ENCODE measurements at regions not wholly inside any gene's neighbourhood (a gene's known extent, or its start where the extent isn't known, plus 50 kb on each side); places are given as distances from the start of the nearest gene placed in this dataset.

DNA sequence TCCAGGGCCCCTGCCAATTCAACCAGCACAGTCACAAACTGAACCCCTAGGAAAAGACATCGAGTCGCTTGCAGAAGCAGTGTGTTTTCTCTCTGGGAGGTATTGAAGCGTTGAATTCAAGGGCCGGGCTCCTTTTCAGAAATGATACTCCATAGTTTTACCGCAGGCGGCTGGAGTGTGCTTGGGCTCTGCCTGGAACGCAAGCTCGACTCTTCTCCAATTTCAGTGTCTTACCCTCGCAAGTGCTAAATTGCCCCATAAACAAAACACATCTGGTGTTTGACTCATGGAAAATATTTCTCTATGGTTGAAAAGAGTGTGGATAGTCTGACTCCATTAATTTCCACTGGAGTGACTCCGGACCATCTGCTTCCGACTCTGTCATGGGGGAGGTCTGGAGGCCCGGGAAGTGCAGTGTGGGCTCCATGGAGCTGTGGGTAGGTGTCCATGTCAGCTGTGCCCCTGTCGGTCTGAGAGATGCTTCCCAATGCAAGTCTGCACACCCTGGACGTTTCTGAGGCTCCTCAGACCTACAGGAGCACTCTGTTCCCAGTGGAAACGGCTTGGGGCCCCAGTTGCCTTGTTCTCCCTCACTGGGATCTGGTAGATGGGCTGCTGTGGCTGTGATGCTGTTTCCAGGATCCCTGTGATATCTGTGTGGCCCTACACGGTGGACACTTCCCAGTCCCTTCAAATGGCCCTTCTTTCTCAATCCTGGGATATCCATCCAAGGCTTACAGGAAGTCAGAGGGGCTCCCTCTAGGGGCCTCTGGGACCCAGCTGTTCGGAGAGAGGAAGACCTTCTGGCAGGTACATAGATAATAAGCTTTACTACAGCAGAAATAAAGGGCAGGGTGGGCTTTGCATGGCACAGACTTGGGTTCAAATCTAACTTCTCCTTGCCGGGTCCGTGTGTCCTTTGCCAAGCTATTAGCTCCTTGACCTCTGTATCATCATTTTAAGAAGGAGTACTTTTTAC, 119.8 kb upstream of the CDH13 start:
- no peak for ATAC-seq
- no peak for DNase-seq
- intact Hi-C loops (cut with DNase I, micrococcal nuclease), result no loop called here

- DNase-seq (no peak), ATAC-seq (no peak)
- intact Hi-C loops (cut with DNase I, micrococcal nuclease), result no loop called here
Measured at GRCh38 chr16:82504836-82505235, 121.9 kb upstream of the CDH13 start.

GRCh38 chr16:82499302-82499701, 127.5 kb upstream of the CDH13 start:
- intact Hi-C loops (cut with DNase I, micrococcal nuclease), result no loop called here
- DNase-seq (no peak), ATAC-seq (no peak)

GRCh38 chr16:82497139-82497538, 129.6 kb upstream of the CDH13 start:
- no peak for DNase-seq
- intact Hi-C loops (cut with DNase I, micrococcal nuclease), result no loop called here
- ATAC-seq, result no peak

GRCh38 chr16:82488460-82488859, 138.3 kb upstream of the CDH13 start:
- intact Hi-C loops (cut with DNase I, micrococcal nuclease), result no loop called here
- no peak for DNase-seq
- ATAC-seq, result no peak

- no peak for DNase-seq
- intact Hi-C loops (cut with DNase I, micrococcal nuclease), result no loop called here
- ATAC-seq, result no peak
Measured at GRCh38 chr16:82481455-82481854, 145.3 kb upstream of the CDH13 start.

- no peak for DNase-seq
- ATAC-seq, result no peak
- intact Hi-C loops (cut with DNase I, micrococcal nuclease), result no loop called here
Measured at GRCh38 chr16:82476786-82477185, 150.0 kb upstream of the CDH13 start.

DNA sequence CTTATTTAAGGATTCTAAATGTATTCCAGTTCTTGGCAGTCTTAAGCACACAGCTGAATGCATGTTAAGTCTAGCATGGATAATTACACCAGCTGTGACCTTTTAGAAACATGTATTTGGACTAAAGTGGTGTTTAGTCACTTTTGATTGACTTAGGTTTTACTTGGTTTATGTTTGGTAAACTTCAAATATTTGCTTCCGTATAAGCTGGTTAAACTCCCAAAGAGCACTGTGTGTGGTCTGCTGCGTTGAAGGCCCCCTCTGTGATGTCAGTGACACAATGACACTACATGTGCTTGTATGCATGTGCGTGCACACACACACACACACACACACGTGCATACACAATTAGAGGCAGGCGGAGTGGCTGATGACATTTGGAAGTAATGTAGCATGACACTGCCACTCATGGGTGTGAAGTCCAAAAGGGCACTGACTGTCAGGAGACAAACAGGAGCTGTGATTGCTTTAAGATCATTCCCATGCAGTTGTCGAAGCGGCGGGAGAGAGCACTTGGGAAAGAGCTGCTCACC, 156.1 kb upstream of the CDH13 start:
- ATAC-seq (peak; percentile 83), DNase-seq (peak in 1 of 2 donors; percentile 22)
- intact Hi-C loops (cut with DNase I, micrococcal nuclease), result no loop called here

DNA sequence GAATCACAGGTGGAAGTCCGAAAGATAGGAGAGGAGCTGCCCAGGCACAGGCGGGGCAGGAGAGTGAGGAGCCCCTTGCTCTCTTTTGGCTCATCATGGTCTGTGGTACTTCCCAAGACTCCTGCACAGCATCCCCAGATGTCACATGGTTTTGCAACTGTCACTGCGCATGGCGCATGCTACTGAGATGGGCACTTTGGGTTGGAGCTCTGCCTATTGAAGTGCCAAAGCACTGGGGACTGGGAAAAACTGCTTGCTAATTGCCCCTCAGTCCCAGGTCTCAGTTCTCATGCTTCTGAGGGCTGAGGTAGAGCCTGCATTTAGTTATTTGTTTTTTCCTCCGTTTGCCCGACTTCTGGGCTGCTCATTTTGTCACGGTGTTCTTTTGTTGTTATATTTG, 156.8 kb upstream of the CDH13 start:
- DNase-seq, result no peak
- intact Hi-C loops (cut with DNase I, micrococcal nuclease), result no loop called here
- no peak for ATAC-seq

DNA sequence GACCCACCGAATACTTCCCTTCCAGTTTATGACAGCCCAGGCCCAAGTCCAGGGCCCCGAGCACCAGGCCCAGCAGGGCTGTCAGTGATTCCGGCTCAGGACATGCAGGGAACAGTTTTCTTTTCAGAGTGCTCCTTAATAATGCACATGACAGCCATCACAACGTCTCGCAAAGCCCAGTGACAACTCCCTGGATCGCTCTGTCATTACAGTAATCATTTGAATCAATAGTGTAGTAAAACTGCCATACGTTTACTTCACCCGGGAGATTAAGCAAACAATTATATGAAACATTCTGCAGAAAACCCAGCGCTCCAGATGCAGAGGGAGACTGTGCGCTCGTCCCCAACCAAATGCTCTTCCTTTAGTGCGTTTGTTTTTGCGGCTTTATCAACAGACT, 162.6 kb upstream of the CDH13 start:
- DNase-seq (no peak), ATAC-seq (no peak)
- intact Hi-C loops (cut with DNase I, micrococcal nuclease), result no loop called here

- DNase-seq (no peak), ATAC-seq (no peak)
- intact Hi-C loops (cut with DNase I, micrococcal nuclease), result no loop called here
Measured at GRCh38 chr16:82460766-82461165, 166.0 kb upstream of the CDH13 start.

DNA sequence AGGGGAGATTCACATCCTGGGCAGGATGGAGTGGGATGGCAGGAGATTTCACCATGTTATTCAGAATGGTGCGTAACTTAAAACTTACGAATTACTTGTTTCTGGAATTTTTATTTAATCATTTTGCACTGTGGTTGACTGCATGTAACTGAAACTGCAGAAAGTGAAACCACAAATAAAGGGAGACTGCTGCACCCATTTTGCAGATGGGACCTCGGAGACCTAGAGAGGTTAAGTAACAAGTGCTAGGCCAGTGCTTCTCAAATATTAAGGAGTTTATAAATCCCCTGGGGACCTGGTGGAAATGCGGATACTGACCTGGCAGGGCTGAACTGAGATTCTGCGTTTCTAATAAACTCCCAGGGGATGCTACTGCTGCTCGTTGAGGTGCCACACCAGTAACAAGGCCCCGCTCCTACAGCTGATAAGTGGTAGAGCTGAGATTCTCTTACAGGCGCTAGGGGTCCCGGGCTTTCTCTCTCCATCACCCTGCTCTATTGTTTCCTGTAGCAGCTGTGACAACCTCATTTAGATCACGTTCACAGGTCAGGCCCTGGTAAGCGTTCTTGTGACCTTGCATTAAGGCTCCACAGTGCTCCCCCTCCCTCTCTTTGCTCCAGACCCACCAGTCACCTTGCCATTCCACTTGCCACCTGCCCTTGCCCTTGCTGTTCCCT, 167.1 kb upstream of the CDH13 start:
- ATAC-seq, result no peak
- intact Hi-C loops (cut with DNase I, micrococcal nuclease), result loop anchor here in 1 of 2 donors (10.0 kb wide), 1 partner anchor 195 kb away; no protein-coding TSS in a partner anchor
- no peak for DNase-seq

GRCh38 chr16:82456683-82457082, 170.1 kb upstream of the CDH13 start:
- DNase-seq (peak in 1 of 2 donors; percentile 59), ATAC-seq (peak; percentile 97)
- intact Hi-C loops (cut with DNase I, micrococcal nuclease), result loop anchor here in 1 of 2 donors (10.0 kb wide), 1 partner anchor 192 kb away; no protein-coding TSS in a partner anchor

DNA sequence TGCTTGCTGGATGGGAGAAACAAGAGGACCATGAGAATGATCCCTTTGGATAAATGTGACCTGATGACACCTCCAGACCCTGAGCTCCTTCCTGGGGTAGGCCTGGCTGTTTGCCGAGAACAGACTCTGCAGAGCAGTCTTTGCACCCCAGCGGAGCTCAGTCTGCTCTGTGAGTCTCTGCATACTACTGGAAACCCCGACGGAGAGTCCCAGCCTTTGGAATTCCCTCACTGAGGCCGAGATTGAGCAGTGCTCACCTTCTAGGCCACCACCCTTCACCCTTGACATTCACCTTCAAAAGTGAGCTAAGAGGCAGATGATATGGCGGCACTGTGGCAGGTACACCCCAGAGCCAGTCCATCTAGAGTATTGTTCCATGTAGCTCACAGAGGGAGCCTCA, 172.2 kb upstream of the CDH13 start:
- ATAC-seq (no peak), DNase-seq (no peak)
- intact Hi-C loops (cut with DNase I, micrococcal nuclease), result loop anchor here in 1 of 2 donors (10.0 kb wide), 1 partner anchor 190 kb away; no protein-coding TSS in a partner anchor

DNA sequence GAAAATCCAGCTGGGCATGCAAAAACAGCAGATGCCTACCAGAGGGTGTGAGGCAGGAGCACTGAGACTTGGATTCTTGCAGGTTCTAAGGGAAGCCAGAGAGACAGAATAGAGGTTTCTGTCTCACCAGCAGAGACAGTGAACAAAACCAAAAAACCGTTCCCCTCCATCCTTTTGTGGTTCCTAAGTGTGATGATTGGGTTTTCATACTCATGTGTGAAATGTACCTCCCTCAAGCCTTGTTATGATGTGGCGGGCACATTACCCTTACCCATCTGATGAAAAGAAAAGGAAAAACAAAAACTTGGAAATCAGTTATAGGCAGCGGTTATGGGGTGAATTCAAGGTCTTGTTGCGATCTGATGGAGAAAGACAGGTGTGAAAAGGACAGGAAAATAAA, 172.6 kb upstream of the CDH13 start:
- intact Hi-C loops (cut with DNase I, micrococcal nuclease), result loop anchor here in 1 of 2 donors (10.0 kb wide), 1 partner anchor 189 kb away; no protein-coding TSS in a partner anchor
- no peak for DNase-seq

GRCh38 chr16:82452004-82452756, 174.6 kb upstream of the CDH13 start:
- DNase-seq (no peak), ATAC-seq (no peak)
- intact Hi-C loops (cut with DNase I, micrococcal nuclease), result loop anchor here in 1 of 2 donors (10.0 kb wide), 1 partner anchor 187 kb away; no protein-coding TSS in a partner anchor

More for the DNA sequence above, 172.6 kb upstream of the CDH13 start:
- no peak for ATAC-seq

DNA sequence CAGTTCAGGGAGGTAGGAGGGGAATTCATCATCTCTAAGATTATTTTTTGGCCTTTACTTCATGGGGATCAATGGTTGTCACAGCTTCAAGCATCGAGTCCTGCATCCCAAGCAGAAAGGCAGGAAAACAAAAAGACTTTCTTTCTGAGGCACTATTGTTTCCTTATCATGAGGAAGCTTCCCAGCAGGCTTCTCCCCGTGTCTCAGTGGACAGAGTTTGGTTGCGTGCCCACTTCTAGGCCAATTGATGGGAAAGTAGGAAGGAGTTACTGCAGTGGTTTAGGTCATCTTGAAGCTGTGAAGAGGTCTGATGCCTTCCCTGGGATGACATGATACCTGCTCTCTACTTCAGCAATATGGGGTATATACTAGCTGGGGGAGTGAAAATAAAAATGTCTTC, 175.3 kb upstream of the CDH13 start:
- ATAC-seq, result no peak
- DNase-seq, result no peak
- intact Hi-C loops (cut with DNase I, micrococcal nuclease), result loop anchor here in 1 of 2 donors (10.0 kb wide), 1 partner anchor 187 kb away; no protein-coding TSS in a partner anchor

- no peak for DNase-seq
- ATAC-seq, result no peak
- intact Hi-C loops (cut with DNase I, micrococcal nuclease), result no loop called here
Measured at GRCh38 chr16:82440336-82440735, 186.4 kb upstream of the CDH13 start.
